ENCODE measurements at regions not wholly inside any gene's neighbourhood (a gene's known extent, or its start where the extent isn't known, plus 50 kb on each side); places are given as distances from the start of the nearest gene placed in this dataset.
A peak's percentile ranks its signal among the peaks of the same experiment; 100 is the strongest.
"Not testable (repeated sequence)": the region's sequence is repeated elsewhere in the genome, so short reads cannot be mapped to it uniquely, and the experiment has no call there.

DNA sequence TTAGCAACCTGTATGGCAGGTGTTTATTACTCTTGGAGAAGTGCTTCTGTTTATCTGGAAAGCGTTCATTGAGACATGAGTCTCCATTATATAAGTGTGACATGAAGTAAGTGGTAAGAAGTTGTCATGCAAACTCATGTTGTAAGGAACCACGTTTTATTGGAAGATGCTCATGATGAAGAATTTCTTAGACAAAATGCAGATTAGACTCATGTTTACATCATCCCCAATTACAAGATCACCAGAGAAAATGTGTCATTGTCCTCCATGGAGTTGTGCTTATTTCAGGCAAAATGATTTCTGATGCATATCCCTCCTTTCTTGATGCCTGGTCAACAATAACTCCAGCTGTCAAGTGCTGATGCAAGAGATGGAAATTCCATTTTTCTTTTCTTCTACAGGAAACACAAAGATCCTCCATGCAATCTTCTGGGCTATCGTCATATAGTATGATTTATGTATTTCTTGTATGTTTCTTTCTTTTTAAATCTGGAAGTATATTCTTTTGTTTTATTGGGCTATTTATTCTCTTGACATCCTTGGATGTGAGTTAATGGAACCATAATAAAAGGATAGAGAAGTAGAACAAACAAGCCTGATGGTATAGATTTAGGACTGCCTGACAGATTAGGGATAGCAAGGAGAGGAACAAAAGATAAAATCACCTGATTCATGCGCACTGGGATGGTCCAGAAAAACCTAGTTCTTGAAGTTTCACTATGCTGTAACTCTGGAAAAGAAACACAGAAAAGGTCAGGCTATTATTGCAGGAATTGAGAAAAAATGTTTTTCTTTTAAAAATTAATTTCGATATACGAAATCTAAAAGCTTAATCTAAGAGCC is 50.7 kb upstream of the DIAPH3 start:
- DNase-seq = no peak

DNA sequence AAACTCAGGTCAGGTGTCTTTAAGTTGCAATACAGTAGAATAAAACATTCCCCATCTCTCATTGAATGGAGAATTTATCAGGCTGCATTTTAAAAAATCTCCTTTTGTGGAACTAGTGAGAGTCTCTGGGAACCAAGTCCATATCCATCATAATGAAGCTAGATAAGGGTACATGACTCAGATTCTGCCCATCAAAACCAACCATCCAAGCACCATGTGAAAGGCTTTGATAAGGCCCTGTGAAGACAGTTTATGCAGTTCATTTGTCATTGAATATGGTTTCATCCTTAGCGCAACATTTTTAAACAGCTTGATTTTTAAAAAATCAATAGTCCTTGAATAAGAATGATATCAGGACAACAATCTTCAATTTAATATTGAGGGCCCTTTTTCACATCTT is 56.3 kb upstream of the DIAPH3 start:
- DNase-seq = no peak

- DNase-seq = no peak
Measured at GRCh38 chr13:60221581-60221980, 57.9 kb upstream of the DIAPH3 start.

- DNase-seq = no peak
Measured at GRCh38 chr13:60226507-60226906, 62.8 kb upstream of the DIAPH3 start.

GRCh38 chr13:60227158-60227557 is 63.4 kb upstream of the DIAPH3 start:
- DNase-seq = no peak

GRCh38 chr13:60229708-60230272 is 66.1 kb upstream of the DIAPH3 start:
- DNase-seq = no peak

DNA sequence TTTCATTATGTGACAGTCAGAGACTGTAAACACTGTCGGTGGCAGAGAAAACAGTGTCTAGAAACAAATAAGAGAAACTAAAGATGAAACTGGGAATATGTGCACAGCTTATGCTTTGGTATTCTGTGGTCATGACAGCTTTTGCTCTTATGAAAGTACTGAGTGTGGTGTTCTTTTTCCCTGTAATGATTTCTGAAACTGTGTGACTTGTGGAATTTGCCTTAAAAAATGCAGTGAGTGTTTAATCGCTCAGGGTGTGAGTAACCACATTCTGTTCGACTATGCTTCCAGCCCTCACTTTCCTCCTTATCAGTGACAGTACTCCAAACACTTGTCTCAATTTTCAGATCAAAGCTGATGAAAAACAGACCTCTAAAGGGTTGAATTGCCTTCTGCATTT is 66.9 kb upstream of the DIAPH3 start:
- no peak for DNase-seq

DNA sequence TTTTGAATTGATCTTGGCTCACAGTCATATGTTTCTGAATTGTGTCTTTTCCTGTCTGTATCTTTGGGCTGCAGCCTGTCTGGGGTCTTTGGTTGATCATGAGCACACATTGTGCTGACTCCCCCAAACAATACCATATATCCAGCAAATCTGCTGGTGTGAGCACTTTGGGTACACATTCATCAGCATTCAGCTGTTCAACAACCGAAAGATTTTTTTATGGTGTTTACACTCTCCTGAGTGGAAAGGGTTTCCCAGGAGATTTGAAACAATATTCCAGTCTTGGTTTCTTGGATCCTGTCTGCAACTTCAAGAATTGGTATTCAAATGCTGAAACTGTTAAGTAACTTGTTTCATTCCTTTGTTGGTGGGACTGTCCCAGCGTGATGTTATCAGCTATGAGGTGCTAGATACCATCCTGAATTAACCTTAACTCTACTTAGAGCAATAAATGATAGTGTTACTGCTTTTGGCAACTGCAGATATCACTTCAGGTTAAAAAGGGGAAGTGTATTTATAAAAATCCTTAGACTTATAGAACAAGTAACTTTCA is 78.4 kb upstream of the DIAPH3 start:
- DNase-seq = no peak

DNA sequence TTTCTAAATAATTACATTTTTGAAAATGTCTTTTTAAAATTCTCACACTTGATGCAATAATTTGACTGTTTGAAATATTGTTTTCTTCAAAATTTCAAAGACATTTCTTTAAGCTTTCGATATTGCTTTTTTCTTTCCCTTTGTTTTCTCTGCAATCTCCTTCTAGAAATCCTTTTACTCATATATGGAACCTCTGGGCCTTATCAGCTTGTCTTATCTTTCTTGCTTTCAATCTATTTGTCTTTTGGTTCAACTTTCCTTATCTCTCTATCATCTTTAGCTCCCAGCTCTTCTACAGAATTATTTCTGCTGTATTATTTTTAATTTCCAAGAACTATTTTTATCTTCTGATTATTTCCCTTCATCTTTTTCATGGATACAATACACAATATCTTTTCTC is 80.7 kb upstream of the DIAPH3 start:
- DNase-seq = no peak

DNA sequence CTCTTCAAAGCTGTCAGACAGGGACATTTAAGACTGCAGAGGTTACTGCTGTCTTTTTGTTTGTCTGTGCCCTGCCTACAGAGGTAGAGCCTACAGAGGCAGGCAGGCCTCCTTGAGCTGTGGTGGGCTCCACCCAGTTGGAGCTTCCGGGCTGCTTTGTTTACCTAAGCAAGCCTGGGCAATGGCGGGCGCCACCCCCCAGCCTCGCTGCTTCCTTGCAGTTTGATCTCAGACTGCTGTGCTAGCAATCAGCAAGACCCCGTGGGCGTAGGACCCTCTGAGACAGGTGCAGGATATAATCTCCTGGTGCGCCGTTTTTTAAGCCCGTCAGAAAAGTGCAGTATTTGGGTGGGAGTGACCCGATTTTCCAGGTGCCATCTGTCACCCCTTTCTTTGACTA is 87.7 kb upstream of the DIAPH3 start:
- DNase-seq = not testable (repeated sequence)

- no peak for DNase-seq
Measured at GRCh38 chr13:60258349-60258748, 94.6 kb upstream of the DIAPH3 start.

- no peak for DNase-seq
Measured at GRCh38 chr13:60260440-60260839, 96.7 kb upstream of the DIAPH3 start.

- no peak for DNase-seq
Measured at GRCh38 chr13:60261432-60262351, 98.0 kb upstream of the DIAPH3 start.

DNA sequence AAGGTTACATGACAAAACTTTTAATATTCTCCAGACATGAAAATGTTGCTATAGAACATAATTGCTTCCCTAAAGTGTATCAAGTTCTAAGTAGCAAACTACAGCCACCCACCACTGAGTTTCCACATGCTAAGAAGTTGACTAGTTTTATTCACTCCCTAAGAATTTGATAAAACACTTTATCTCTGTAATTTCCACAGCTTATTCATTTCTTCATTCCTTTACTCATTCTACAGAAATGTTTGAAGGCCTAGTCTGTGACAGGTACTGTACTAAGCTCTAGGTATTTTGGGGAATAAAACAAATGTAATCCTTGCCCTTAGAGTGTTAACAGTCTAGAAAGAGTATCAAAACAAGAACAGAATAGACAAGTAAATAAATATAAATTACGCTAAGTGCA is 101.8 kb upstream of the DIAPH3 start:
- no peak for DNase-seq

GRCh38 chr13:60267498-60268202 is 103.9 kb upstream of the DIAPH3 start:
- peak; percentile 43 for DNase-seq

DNA sequence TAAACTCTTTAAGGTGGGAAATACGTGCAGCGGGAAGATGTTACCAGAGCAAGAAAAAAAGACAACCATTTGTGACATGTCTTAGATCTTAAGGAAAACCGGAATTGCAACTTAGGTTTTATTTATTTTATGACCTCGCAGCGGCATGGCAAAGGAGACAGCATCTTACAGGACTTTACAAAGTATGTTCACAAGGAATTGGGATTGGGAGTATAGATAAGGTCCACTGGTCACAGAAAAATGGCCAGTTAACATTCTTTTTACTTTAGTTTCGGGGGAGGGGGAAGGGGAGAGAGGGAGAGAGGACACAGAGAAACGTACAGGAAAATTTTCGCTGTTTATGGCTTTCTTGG is 104.5 kb upstream of the DIAPH3 start:
- DNase-seq = no peak

- no peak for DNase-seq
Measured at GRCh38 chr13:60273971-60274527, 110.3 kb upstream of the DIAPH3 start.

DNA sequence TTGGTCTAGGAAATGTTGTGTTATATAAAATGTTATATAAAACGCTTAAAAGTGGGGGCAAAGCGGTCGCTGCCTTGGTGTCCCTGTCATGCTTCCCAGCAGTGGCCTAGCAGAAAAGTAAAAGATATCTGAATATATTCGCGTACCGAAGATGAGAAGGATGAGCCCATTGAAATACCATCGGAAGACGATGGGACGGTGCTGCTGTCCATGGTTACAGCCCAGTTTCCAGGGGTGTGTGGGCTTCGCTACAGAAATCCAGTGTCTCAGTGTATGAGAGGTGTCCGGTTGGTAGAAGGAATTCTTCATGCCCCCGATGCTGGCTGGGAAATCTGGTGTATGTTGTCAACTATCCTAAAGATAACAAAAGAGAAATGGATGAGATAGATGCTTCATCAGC is 110.9 kb upstream of the DIAPH3 start:
- DNase-seq = no peak

DNA sequence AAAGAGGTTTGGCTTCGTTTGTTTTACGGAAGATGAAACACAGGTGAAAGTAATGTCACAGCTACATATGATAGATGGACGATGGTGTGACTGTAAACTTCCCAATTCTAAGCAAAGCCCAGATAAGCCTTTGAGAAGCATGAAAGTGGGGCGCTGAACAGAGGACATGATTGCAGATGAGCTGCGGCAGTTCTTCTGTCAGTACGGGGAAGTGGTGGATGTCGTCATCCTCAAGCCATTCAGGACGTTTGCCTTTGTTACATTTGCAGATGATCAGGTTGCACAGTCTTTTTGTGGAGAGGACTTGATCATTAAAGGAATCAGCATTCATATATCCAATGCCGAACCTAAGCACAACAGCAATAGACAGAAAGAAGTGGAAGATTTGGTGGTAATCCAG is 111.5 kb upstream of the DIAPH3 start:
- DNase-seq = no peak

DNA sequence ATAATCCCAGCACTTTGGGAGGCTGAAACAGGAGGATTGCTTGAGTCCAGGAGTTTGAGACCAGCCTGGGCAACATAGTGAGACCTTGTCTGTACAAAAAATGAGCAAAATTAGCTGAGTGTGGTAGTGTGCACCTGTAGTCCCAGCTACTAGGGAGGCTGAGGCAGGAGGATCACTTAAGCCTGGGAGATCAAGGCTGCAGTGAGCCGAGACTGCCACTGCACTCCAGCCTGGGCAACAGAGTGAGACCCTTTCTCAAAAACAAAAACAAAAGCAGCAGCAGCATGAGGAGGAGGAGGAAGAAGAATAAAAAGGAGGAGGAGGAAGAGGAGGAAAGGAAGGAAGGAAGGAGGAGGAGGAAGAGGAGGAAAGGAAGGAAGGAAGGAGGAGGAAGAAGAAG is 116.5 kb upstream of the TDRD3 start:
- DNase-seq = not testable (repeated sequence)

DNA sequence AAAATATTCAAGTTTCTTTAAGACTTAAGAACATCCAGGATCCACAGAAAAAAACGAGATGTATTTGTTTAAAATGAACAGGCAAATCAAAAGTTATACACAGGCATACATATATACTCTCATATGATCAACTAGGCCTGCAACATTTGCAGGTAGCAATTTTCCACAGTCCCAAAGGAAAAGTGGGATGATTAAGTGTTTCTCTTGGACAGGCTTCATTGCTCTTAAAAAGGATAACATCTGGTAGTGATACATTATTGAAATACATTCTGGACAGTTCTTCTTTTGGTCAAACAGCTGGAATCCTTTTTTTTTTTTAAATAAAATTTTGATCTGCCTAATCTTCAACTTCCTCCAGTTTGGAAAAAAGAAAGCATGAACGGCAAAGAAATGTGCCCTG is 114.8 kb upstream of the TDRD3 start:
- no peak for DNase-seq

DNA sequence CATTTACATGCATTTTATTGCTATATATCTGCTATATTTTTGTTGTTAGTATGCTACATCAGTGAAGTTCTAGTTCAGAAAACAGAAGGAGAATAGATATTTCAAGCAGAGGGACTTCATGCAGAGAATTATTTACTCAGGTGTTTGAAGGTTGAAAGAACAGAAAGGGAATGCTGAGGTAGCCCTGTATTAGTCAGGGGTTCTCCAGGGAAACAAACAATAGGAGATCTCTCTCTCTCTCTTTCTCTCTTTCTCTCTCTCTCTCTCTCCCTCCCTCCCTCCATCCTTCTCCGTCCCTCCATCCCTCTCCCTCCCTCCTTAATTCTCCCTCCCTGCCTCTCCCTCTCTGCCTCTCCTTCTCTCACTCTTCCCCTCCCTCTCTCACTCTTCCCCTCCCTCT is 114.3 kb upstream of the TDRD3 start:
- DNase-seq = no peak

DNA sequence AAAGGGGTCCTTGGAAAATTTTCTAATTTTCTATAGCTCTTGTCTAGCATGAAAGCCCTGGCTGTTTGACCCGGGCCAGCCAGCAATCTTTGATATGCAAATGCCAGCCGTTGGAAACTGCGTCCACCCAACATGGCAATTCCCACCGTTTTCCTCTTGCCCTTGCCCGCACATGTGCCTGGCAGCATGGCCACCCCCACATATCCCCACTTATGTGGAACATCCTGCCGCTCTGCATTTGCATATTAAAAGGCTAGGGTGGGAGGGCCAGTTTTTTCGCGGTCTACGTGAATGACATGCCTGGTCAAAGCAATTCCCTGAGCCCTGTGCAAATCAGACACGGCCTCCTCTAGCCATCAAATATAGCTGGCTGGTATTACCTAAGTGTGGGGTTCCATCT is 110.3 kb upstream of the TDRD3 start:
- DNase-seq = no peak
